ENCODE measurements at regions not wholly inside any gene's neighbourhood (a gene's known extent, or its start where the extent isn't known, plus 50 kb on each side); places are given as distances from the start of the nearest gene placed in this dataset.

DNA sequence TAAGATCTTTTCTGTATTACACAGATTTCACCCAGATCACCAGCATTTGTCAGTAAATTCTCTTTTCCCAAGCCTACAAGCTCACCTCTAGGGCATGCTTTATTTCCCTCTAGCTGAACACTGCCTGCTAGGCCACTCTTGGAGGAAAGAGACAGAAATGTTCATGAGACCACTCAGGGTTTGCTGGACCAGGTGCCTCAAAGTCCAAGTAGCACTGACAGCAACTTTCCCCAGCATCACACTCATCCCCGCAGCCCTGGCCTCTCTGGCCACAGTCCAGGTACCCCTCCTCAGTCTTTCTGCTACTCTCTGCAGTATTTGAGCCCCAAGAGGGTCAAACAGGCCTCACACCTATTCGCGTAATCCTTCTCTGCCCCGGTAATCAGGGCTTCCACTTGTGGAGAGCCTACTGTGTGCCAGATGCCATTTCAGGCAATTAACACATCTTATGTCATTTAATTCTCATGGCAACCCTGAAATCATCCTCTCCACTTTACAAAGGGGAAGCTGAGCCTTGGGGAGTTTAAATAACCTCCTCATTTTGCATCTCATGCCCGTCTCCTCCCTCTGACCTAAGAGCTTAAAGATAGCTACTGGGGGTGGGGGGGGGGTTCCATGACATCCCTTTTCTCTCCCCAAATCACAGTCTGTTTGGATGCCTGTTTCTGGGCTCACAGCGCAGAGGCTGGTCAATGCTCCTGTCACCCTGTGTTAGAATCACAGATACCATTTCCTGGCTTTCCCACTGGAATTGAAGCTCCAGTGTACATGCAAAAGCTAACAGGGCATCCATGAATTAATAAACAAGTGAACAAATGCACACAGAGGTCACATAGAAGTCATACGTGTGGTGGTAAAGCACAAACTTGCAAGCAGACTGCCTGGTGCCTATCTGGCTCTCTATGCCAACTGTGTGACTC is 88.5 kb downstream of the PRLHR start:
- TF ChIP-seq YY1 (IDR thresholded peaks at IDR 0.05; ENCODE audit: low read depth) (no peak), TAF1 (IDR thresholded peaks at IDR 0.05; ENCODE audit: low read depth) (no peak), MAX (IDR thresholded peaks at IDR 0.05) (no peak), REST (IDR thresholded peaks at IDR 0.05; ENCODE audit: low read depth) (no peak)
